ENCODE measurements at regions not wholly inside any gene's neighbourhood (a gene's known extent, or its start where the extent isn't known, plus 50 kb on each side); places are given as distances from the start of the nearest gene placed in this dataset.

- Histone ChIP-seq H3K4me3 (no peak overlapping the region), H3K27ac (no peak overlapping the region), H3K4me1 (ENCODE audit: control insufficient read depth in 1 of 2, low read depth in 2 of 2) (no peaks in the 10 kb centered on the region), H3K9me3 (no peaks in the 10 kb centered on the region), H3K36me3 (no peaks in the 10 kb centered on the region), H3K27me3 (replicated peaks; ENCODE audit: insufficient read depth) (no peaks in the 10 kb centered on the region)
- no peak for ATAC-seq (ENCODE audit: insufficient number of reproducible peaks, low FRiP score, low read depth)
- no peak for DNase-seq (ENCODE audit: low spot score)
- TF ChIP-seq, protein P1, sequence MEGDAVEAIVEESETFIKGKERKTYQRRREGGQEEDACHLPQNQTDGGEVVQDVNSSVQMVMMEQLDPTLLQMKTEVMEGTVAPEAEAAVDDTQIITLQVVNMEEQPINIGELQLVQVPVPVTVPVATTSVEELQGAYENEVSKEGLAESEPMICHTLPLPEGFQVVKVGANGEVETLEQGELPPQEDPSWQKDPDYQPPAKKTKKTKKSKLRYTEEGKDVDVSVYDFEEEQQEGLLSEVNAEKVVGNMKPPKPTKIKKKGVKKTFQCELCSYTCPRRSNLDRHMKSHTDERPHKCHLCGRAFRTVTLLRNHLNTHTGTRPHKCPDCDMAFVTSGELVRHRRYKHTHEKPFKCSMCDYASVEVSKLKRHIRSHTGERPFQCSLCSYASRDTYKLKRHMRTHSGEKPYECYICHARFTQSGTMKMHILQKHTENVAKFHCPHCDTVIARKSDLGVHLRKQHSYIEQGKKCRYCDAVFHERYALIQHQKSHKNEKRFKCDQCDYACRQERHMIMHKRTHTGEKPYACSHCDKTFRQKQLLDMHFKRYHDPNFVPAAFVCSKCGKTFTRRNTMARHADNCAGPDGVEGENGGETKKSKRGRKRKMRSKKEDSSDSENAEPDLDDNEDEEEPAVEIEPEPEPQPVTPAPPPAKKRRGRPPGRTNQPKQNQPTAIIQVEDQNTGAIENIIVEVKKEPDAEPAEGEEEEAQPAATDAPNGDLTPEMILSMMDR (IDR thresholded peaks at IDR 0.05) = no peak
Observed at GRCh38 chr3:6039971-6040370, 820.9 kb upstream of the GRM7 start.

DNA sequence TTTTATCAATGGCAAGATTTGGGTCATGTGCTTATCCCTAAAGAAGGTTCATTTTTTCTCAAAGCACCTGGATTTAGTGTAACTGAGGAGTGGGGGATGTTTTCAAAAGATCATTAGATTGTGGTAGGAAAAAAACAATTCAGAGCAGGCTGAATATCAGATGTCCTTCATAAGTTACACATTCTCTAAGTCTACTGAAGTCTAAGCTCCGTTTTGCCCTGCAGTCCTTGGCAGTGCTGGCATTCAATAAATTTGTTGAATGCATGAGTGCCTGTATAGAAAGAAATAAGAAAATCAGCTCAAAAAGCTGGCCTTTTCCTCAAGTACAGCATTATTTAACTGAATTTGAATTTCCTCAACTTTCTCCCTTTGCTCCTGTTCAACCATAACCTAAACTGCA is 819.0 kb upstream of the GRM7 start:
- Histone ChIP-seq H3K4me1 (ENCODE audit: control insufficient read depth in 1 of 2, low read depth in 2 of 2) (no peaks in the 10 kb centered on the region), H3K4me3 (no peak overlapping the region), H3K36me3 (no peaks in the 10 kb centered on the region), H3K27ac (no peak overlapping the region), H3K27me3 (replicated peaks; ENCODE audit: insufficient read depth) (no peaks in the 10 kb centered on the region), H3K9me3 (peaks cover 4% of the 10 kb centered on the region)
- TF ChIP-seq, protein P1 (IDR thresholded peaks at IDR 0.05) = no peak
- ATAC-seq (ENCODE audit: insufficient number of reproducible peaks, low FRiP score, low read depth) = no peak
- no peak for DNase-seq (ENCODE audit: low spot score)

- Histone ChIP-seq H3K4me1 (ENCODE audit: control insufficient read depth in 1 of 2, low read depth in 2 of 2) (no peaks in the 10 kb centered on the region), H3K36me3 (no peaks in the 10 kb centered on the region), H3K27me3 (replicated peaks; ENCODE audit: insufficient read depth) (no peaks in the 10 kb centered on the region), H3K4me3 (no peak overlapping the region), H3K27ac (no peak overlapping the region), H3K9me3 (peaks cover 11% of the 10 kb centered on the region)
- TF ChIP-seq, protein P1 (IDR thresholded peaks at IDR 0.05) = no peak
- ATAC-seq (ENCODE audit: insufficient number of reproducible peaks, low FRiP score, low read depth) (no peak), DNase-seq (ENCODE audit: low spot score) (no peak)
Observed at GRCh38 chr3:6047016-6047415, 813.9 kb upstream of the GRM7 start.

- Histone ChIP-seq H3K4me1 (ENCODE audit: control insufficient read depth in 1 of 2, low read depth in 2 of 2) (no peaks in the 10 kb centered on the region), H3K9me3 (no peaks in the 10 kb centered on the region), H3K27ac (no peak overlapping the region), H3K4me3 (no peak overlapping the region), H3K27me3 (replicated peaks; ENCODE audit: insufficient read depth) (no peaks in the 10 kb centered on the region), H3K36me3 (no peaks in the 10 kb centered on the region)
- TF ChIP-seq, protein P1 (IDR thresholded peaks at IDR 0.05) = no peak
- DNase-seq (ENCODE audit: low spot score) = no peak
- ATAC-seq (ENCODE audit: insufficient number of reproducible peaks, low FRiP score, low read depth) = no peak
Observed at GRCh38 chr3:6060251-6060650, 800.7 kb upstream of the GRM7 start.

GRCh38 chr3:6062261-6063187 is 798.4 kb upstream of the GRM7 start:
- Histone ChIP-seq H3K4me3 (no peak overlapping the region), H3K36me3 (no peaks in the 10 kb centered on the region), H3K27me3 (replicated peaks; ENCODE audit: insufficient read depth) (no peaks in the 10 kb centered on the region), H3K9me3 (no peaks in the 10 kb centered on the region), H3K27ac (no peak overlapping the region), H3K4me1 (ENCODE audit: control insufficient read depth in 1 of 2, low read depth in 2 of 2) (no peaks in the 10 kb centered on the region)
- no peak for DNase-seq (ENCODE audit: low spot score)
- TF ChIP-seq, protein P1 (IDR thresholded peaks at IDR 0.05) = no peak
- ATAC-seq (ENCODE audit: insufficient number of reproducible peaks, low FRiP score, low read depth) = no peak
